ENCODE measurements at regions not wholly inside any gene's neighbourhood (a gene's known extent, or its start where the extent isn't known, plus 50 kb on each side); places are given as distances from the start of the nearest gene placed in this dataset.

- intact Hi-C loops (cut with DNase I), result no loop called here
- DNase-seq (ENCODE audit: low spot score), result no peak
These were observed 1076.3 kb upstream of the TENM3 start for GRCh38 chr4:181166742-181167399.

DNA sequence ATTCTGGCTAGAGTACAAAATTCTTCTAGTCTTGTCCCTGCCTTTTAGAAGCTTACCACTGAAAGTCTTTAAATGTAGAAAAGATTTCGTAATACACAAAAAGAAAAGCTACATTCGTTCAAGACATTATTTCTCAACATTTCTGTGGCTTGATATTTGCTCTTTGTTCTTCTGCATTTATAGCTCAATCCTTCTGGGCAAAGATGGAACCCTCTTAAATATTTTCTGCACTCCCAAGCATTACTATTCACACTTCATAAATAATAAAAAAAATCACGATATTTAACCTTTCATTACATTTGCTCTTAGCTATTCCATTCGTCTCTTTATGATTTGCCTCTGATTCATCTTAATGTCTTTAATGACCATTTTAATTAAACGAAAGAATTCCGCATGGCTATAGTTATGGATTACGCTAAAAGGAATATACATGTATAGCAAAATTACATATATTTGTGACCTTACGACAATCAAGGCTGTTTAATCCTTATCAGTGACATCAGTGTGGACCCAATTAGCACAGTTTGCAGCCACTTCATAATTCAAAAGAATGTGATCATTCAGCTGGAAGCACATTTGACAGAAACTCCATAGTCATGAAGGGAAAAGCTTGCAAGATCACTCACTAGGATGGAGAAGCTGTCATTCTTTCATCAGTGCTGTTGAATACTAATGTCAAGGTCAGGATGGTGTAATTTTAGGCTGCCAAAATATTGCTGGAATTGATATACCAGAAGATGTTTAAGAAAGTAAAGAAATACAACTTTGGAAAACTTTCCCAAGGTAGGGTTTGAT lies 1075.0 kb upstream of the TENM3 start:
- no peak for DNase-seq (ENCODE audit: low spot score)
- intact Hi-C loops (cut with DNase I), result no loop called here

DNA sequence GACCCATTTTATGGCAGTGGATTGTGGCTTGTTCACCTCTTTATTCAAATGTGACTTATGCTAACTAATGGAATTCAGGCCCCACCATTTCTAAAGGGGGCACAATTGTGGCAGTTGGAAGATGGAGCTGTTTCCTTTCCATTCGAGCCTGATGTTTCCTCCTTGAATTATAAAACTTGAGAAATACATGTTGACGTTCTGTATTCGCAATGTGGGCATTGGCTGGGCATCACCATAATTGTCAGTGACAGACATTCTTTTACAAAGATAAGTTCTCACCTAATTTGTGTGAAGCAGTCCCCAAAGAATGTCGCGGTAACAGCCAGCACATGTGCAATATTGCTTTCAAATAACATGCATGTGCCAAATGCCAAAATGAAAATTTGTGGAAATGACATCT lies 1070.2 kb upstream of the TENM3 start:
- no peak for DNase-seq (ENCODE audit: low spot score)
- intact Hi-C loops (cut with DNase I), result no loop called here

DNA sequence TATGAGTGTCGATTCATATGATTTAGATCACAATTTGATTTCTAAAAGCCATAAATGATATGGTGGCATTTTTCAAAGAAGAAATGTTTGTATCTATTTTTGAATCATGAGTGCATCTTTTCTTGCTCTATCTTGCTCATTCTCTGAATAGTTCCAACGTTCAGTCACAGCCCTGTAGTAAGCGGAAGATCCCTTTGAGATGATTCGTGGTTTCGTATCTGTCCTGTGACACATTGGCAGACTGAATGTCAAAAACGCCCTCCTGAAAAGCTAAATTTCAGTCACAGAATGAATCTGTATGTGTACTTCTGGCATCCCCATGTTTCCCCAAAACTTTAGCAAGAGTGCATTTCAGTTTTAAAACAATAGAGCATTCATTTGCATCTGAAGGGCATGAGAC lies 1066.9 kb upstream of the TENM3 start:
- intact Hi-C loops (cut with DNase I), result no loop called here
- no peak for DNase-seq (ENCODE audit: low spot score)

DNA sequence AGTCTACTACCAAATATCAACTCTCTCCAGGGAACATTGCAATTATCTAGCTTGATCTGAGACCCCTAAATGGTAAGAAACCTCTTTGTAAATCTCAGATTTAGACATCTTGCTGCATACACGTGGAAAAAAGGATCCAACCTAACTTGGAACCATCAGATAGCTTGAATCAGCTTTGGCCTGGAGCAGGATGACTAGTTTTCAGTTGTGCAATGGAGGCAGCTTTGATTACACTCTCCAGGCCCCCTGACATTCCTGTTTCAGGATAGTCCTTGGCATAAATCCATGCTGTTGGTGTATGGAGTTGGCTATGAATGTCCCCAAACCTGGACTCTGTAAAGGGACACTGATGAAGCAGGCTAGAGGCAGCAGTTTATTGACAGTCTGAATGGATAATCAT lies 1061.9 kb upstream of the TENM3 start:
- no peak for DNase-seq (ENCODE audit: low spot score)
- intact Hi-C loops (cut with DNase I), result no loop called here

GRCh38 chr4:181189751-181190150 lies 1053.5 kb upstream of the TENM3 start:
- intact Hi-C loops (cut with DNase I), result no loop called here

GRCh38 chr4:181193131-181193930 lies 1049.9 kb upstream of the TENM3 start:
- intact Hi-C loops (cut with DNase I), result no loop called here
- no peak for DNase-seq (ENCODE audit: low spot score)

More at GRCh38 chr4:181189751-181190150, 1053.5 kb upstream of the TENM3 start:
- no peak for DNase-seq (ENCODE audit: low spot score)

DNA sequence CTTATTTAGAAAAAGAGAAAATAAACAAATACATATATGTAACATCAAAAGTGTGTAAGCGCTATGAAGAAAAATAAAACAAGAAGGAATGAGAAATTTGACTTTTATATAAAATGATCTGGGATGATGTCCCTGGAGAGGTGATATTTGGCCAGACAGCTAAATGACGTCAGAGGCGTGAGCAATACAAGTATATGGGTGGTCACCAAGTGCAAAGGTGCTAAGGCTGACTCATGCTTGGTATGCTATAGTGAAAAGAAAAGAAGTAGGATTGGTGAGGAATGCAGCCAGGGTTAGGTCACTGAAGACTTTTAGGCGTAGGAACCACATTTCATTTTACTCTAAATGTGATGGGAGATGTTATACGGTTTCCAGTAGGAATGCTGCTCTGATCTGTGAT lies 1049.1 kb upstream of the TENM3 start:
- intact Hi-C loops (cut with DNase I), result no loop called here
- DNase-seq (ENCODE audit: low spot score), result no peak

DNA sequence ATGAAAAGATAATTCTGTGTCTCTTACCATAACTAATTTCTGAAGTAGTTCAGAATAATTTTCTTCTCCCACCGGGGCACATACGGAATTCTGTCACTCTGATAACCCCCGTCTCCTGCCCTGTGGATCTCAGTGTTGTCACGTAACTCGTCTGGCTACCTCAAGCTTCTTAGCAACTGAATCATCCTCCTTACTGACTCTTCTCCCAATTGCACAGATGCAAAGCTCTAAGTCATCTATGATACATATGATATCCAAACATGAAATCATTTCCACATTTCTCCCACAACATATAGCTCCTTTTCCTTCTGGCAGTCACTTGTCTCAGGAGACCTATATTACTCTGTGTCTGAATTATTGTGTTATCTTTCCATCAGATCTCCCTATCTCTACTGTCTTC lies 1043.1 kb upstream of the TENM3 start:
- intact Hi-C loops (cut with DNase I), result no loop called here

GRCh38 chr4:181202240-181202639 lies 1041.0 kb upstream of the TENM3 start:
- intact Hi-C loops (cut with DNase I), result no loop called here

More for the DNA sequence above, 1043.1 kb upstream of the TENM3 start:
- no peak for DNase-seq (ENCODE audit: low spot score)

GRCh38 chr4:181204109-181204508 lies 1039.1 kb upstream of the TENM3 start:
- no peak for DNase-seq (ENCODE audit: low spot score)
- intact Hi-C loops (cut with DNase I), result no loop called here

More at GRCh38 chr4:181202240-181202639, 1041.0 kb upstream of the TENM3 start:
- DNase-seq (ENCODE audit: low spot score), result no peak

DNA sequence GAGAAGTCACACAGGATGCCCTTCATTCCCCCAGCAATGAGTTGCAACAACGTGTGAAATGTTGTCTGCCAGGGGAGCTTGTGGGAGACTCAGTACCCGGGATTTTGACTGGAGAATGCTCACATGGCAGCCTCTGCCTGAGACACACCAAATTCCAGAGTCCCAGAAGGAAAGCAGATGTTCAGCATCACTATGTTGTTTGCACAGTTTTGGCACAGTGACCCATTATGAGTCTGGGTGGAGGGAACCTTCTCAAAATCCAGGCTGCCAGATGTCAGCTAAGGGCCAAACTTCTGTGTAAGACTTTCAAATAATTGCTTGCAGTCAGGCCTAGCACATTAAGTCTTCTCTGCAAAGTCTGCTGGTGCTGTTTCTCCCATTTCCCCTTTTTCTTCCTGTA lies 1029.7 kb upstream of the TENM3 start:
- intact Hi-C loops (cut with DNase I), result no loop called here
- no peak for DNase-seq (ENCODE audit: low spot score)

GRCh38 chr4:181216501-181216900 lies 1026.7 kb upstream of the TENM3 start:
- intact Hi-C loops (cut with DNase I), result no loop called here
- DNase-seq (ENCODE audit: low spot score), result no peak

DNA sequence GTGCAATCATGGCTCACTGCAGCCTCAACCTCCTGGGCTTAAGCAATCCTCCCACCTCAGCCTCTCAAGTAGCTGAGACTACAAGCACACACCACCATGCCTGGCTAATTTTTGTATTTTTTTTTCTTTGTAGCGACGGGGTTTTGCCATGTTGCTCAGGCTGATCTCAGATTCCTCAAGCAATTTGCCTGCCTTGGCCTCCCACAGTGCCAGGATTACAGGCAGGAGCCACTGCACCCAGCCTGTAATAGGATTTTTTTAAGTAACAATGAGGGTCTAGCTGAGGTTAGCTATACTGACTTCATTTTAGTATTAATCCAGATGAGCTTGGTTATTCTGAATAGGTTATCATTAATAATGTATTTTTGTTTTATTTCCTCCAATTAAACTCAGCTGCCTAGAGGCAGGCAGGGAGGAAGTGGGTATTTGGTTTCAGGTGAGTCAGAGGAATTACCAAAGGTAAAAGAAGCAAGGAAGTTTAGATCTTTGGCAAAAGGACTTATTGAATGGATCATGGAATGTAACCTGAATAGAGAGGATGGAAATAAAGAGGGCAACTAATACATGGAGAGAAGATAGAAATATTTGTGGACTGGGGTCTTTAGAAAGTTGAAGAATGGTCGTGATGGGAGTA lies 1023.3 kb upstream of the TENM3 start:
- intact Hi-C loops (cut with DNase I), result no loop called here
- no peak for DNase-seq (ENCODE audit: low spot score)

DNA sequence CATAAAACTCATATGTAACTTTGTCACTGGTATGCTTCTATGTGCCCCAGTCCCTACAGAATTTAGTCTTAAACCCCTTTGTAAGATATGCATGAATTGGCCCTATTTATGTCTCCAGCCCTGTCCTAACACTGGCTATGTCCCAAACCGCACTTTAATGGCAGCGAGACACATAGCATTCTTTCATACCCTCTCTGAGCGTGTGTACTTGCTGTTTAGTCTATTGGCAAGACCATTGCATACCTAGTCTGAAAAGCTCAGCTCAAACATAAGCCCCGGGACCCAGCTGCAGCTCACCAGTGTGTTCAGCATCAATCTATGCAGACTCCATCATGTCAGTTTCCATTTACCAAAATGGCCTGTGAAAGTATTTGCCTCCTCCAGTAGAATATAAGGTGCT lies 1018.4 kb upstream of the TENM3 start:
- DNase-seq (ENCODE audit: low spot score), result no peak
- intact Hi-C loops (cut with DNase I), result no loop called here

DNA sequence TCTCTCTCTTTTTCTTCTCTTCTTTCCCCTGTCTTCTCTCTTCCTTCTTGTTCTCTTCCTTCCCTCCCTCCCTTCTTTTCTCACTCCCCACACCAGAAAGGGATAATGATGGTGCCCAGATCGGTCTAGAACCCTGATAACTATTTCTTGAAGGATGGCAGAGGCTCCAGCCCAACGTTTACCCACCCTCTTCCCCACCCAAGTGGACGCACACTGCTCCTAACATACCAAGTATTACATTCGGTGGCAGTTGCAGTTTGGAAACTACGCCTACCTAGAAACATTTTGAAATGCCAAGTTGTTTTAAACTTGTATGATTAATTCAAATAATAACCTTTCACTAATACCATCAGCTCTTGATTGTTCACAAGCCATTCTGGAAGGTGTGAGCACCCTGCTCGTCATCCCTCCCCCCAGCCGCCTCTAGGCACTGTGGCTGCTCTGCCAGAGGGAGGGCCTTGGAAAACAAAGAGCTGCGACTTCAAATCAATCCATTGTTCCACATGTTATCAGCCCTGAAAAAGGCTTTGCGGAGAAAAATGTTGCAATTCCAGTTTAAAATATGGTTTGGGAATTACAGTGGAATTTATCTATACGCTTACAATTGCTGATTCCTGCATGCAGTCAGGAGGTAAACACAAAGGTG lies 1017.5 kb upstream of the TENM3 start:
- DNase-seq (ENCODE audit: low spot score), result no peak
- intact Hi-C loops (cut with DNase I), result no loop called here

- no peak for DNase-seq (ENCODE audit: low spot score)
- intact Hi-C loops (cut with DNase I), result no loop called here
These were observed 1008.1 kb upstream of the TENM3 start for GRCh38 chr4:181234951-181235680.

- no peak for DNase-seq (ENCODE audit: low spot score)
- intact Hi-C loops (cut with DNase I), result no loop called here
These were observed 997.9 kb upstream of the TENM3 start for GRCh38 chr4:181245326-181245725.

GRCh38 chr4:181249031-181249430 lies 994.2 kb upstream of the TENM3 start:
- DNase-seq (ENCODE audit: low spot score), result no peak
- intact Hi-C loops (cut with DNase I), result no loop called here
